C4-2B (cell line): ENCODE measurements at regions not wholly inside any gene's neighbourhood (a gene's known extent, or its start where the extent isn't known, plus 50 kb on each side); places are given as distances from the start of the nearest gene placed in this dataset.

ENCODE experiments used
- CTCF ChIP-seq: fragments of 450-650 bp; conservative IDR thresholded peaks from 2 replicates; pipeline ENCODE4 v1.5.1; 2017; ENCODE audit warnings: mild to moderate bottlenecking
- ZFX ChIP-seq: fragments of 450-650 bp; IDR thresholded peaks from 2 replicates; pipeline ENCODE4 v1.6.1; 2017

GRCh38 chr2:116411211-116411610 lies 1403.3 kb upstream of the DDX18 start:
- TF ChIP-seq CTCF, result no peak
- TF ChIP-seq ZFX, result no peak
